Small intestine (tissue), 7 donors: ENCODE measurements at regions not wholly inside any gene's neighbourhood (a gene's known extent, or its start where the extent isn't known, plus 50 kb on each side); places are given as distances from the start of the nearest gene placed in this dataset.

Experiments
- DNase-seq, 2 donors: peaks; one replicate each; pipeline versions ENCODE4 v3.0.0 to v3.0.0-alpha.2; 2013
- FAIRE-seq: peaks from 2 replicates; lab custom pipeline; 2012; peaks lifted over from hg19 to GRCh38; lab: Jason Lieb, UNC
- H3K27ac ChIP-seq, 3 donors: one replicate each; pipeline ENCODE4 v1.5.1; 2013; ENCODE audit warnings: low read length in 2 of 3, mild to moderate bottlenecking in 2 of 3, control low read depth in 1 of 3, inconsistent platforms in 1 of 3, low read depth in 1 of 3, moderate library complexity in 1 of 3
- H3K27me3 ChIP-seq, 3 donors: one replicate each; pipeline ENCODE4 v1.6.1; 2013; ENCODE audit warnings: low read length in 3 of 3, inconsistent platforms in 1 of 3; ENCODE audit not compliant: control insufficient read depth in 3 of 3, insufficient read depth in 3 of 3
- H3K36me3 ChIP-seq, 3 donors: one replicate each; pipeline ENCODE4 v1.6.1; 2013; ENCODE audit warnings: low read length in 3 of 3, inconsistent platforms in 1 of 3, low read depth in 1 of 3, mild to moderate bottlenecking in 1 of 3, moderate library complexity in 1 of 3; ENCODE audit not compliant: control insufficient read depth in 3 of 3, insufficient read depth in 2 of 3
- H3K4me1 ChIP-seq, 3 donors: one replicate each; pipeline ENCODE4 v1.6.1; 2013; ENCODE audit warnings: low read length in 2 of 3, inconsistent platforms in 1 of 3, low read depth in 1 of 3, mild to moderate bottlenecking in 1 of 3, moderate library complexity in 1 of 3; ENCODE audit not compliant: control insufficient read depth in 3 of 3, insufficient read depth in 2 of 3
- H3K4me3 ChIP-seq, 3 donors: one replicate each; pipeline ENCODE4 v1.5.1; 2013; ENCODE audit warnings: low read length in 3 of 3, control low read depth in 1 of 3, inconsistent platforms in 1 of 3, low read depth in 1 of 3, mild to moderate bottlenecking in 1 of 3, moderate library complexity in 1 of 3
- H3K9me3 ChIP-seq, 2 donors: one replicate each; pipeline ENCODE4 v1.6.1; 2013; ENCODE audit warnings: low read depth in 1 of 2, low read length in 1 of 2; ENCODE audit not compliant: control insufficient read depth in 2 of 2, insufficient read depth in 1 of 2
- WGBS, 3 donors: extraction: QIAGEN DNeasy Blood & Tissue Kit; methylation state at CpG; one replicate each; pipeline ENCODE4 v1.1.7; 2013; 5-methylcytosine and 5-hydroxymethylcytosine counted together
- donor health status: healthy with polysubstance abuse.
- donor health status: control.
- donor health status: control.
- donor health status: Bipolar disorder and iron deficiency.
- donor health status: healthy.

DNA sequence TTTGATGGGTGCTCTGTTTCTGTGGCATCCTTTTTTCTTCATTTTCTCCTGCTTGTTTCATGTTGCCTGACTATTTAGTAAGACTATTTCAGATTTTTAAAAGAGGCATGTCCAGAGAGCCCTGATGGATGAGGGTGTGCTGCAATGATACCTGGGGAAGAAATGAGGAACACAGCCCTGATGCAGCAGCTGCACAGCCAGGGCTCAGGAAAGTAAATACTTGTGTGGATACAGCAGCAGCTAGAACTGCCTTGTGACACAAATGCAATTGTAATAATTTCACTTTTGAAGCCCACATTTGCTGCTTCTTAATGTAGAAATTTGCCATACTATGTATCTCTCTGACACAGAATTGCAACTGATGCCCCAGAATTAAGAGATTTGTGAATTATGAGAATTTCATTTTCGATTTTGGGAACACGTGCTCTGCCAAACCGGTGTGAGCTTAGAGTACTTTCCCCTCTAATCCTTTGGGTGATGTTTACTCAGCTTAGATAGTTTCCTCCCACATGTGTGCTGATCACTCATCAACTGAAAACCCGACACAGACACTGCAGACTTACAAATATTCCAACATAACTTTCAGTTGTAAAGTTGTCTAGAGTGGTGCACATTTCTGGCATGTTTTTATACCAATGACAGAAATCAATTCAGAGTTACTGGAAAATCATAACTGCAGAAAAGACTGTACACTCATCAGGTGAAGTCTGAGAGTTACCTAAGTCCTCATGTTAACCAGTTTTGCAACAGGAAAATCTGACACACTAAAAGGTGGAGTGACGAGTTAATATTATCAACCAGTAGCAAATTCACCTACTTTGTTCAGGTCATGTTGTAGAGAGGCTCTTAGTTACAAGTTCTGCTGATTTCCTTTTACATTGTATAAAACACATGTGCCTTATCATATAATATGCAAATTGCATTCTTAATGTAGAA, 383.4 kb downstream of the CBLN2 start:
- H3K4me3 ChIP-seq = no peak overlapping the region
- 21 to 41% (median 23%) methylated on average over 5 of the region's 5 CpGs for WGBS, 3 donors

DNA sequence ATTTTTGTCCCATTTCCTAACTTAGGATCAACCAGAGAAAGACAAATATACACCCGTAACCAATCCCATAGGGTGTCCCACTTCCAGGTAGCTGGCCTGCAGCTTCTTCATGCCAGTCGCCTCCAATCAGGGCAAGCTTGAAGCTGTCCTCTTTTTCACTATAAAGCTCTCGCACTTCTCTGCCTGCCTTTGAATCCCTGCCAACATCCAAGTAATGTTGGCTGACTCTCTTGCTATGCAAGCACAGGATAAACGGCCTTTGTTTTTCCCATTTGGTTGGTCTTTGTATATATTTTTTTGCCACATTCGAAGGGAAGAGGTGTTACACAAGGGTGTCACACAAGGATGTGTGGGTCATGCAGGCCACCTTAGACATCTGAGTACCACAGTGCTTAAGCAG, 388.8 kb downstream of the CBLN2 start:
- Histone ChIP-seq H3K4me3 (no peak overlapping the region), H3K27ac (no peak overlapping the region), H3K4me1 (no peaks in the 10 kb centered on the region), H3K9me3 (no peaks in the 10 kb centered on the region), H3K27me3 (no peaks in the 10 kb centered on the region), H3K36me3 (no peaks in the 10 kb centered on the region)
- no peak for DNase-seq
- FAIRE-seq = no peak
- 61 to 72% (median 67%) methylated on average over 5 of the region's 5 CpGs for WGBS, 3 donors

More for the DNA sequence above, 383.4 kb downstream of the CBLN2 start:
- H3K27ac ChIP-seq = no peak overlapping the region
- FAIRE-seq (no peak), DNase-seq (no peak)
- no peaks in the 10 kb centered on the region for H3K27me3 ChIP-seq
- H3K4me1 ChIP-seq = no peaks in the 10 kb centered on the region
- no peaks in the 10 kb centered on the region for H3K36me3 ChIP-seq
- no peaks in the 10 kb centered on the region for H3K9me3 ChIP-seq

DNA sequence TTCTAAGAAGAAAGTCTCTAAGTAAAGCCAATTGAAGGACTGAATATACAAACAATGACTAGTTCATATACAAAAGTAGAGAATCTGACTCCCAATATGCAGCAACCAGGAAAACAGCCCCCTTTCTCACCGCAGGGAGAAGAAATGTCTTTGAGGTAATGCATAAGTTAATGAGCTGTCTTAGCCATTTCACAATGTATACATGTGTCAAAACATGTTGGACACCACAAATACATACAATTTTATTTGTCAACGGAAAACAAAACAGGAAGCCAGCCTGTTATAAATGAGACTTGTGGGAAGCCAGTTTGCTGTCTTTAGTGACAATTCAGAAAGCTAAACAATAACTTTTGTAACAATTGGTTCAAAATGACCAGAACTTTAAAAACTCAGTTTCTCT, 389.2 kb downstream of the CBLN2 start:
- no peaks in the 10 kb centered on the region for H3K9me3 ChIP-seq
- FAIRE-seq (no peak), DNase-seq (no peak)
- H3K27ac ChIP-seq = no peak overlapping the region
- H3K4me1 ChIP-seq = no peaks in the 10 kb centered on the region
- H3K36me3 ChIP-seq = no peaks in the 10 kb centered on the region
- WGBS, 3 donors = 71 to 80% (median 72%) methylated on average over 2 of the region's 2 CpGs
- no peaks in the 10 kb centered on the region for H3K27me3 ChIP-seq
- H3K4me3 ChIP-seq = no peak overlapping the region

DNA sequence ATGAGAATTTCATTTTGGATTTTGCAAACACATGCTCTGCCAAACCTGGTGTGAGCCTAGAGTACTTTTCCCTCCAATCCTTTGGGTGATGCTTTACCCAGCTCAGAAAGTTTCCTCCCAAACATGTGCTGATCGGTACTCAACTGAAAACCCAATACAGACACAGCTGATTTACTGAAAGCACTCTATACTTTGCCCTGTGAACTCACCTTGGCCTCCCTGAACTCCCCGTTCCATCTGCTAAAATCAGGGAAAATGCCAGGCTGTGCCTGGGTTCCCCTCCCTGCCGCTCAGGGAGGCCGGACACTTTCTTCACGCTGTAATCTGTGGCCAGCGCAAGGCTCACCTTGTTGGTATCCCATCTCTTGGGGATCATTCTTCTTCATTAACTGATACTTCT, 391.2 kb downstream of the CBLN2 start:
- Histone ChIP-seq H3K27ac (no peak overlapping the region), H3K27me3 (no peaks in the 10 kb centered on the region), H3K9me3 (no peaks in the 10 kb centered on the region), H3K4me1 (no peaks in the 10 kb centered on the region), H3K4me3 (no peak overlapping the region), H3K36me3 (no peaks in the 10 kb centered on the region)
- WGBS, 3 donors = 87 to 89% (median 88%) methylated on average over 6 of the region's 6 CpGs
- FAIRE-seq (no peak), DNase-seq (no peak)

DNA sequence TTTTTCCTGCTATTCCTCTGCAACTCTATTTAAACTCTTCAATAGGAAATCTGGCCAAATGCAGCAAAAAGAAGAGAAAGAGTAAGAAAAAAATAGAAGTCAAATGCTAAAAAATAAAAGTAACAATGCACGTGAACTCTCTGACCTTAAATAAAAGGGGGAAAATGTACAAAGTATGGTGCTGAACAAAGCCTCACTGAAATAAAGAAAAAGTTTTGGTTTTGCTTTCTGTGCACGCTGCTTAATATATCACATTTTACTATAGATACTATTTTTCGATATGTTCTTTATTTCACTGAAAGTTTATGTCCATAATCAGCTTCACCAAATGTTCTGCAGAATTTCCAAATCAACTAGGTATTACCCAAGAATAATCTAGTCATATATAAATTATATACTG, 396.3 kb downstream of the CBLN2 start:
- no peaks in the 10 kb centered on the region for H3K4me1 ChIP-seq
- no peak overlapping the region for H3K27ac ChIP-seq
- no peak overlapping the region for H3K4me3 ChIP-seq
- FAIRE-seq = no peak
- H3K9me3 ChIP-seq = no peaks in the 10 kb centered on the region
- no peak for DNase-seq
- 84 to 92% (median 87%) methylated on average over 3 of the region's 3 CpGs for WGBS, 3 donors
- H3K27me3 ChIP-seq = no peaks in the 10 kb centered on the region
- H3K36me3 ChIP-seq = no peaks in the 10 kb centered on the region

DNA sequence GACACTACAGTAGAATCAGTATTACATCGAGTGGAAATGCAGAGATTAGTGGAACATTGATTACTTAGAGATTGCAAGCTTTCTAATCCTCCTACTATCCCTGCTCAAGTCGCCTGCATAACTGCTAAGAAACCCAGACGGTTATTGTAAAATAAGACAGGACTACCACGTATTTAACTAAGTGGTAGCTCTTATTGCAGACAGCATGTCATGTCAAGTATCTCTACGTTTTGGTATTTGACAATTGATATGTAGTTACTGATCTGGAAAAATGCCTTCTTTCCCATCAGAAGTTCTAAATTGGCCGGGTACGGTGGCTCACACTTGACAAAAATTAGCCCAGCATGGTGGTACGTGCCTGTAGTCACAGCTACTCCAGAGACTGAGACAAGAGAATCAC, 404.1 kb downstream of the CBLN2 start:
- no peaks in the 10 kb centered on the region for H3K36me3 ChIP-seq
- no peak overlapping the region for H3K4me3 ChIP-seq
- no peak for FAIRE-seq
- WGBS, 3 donors = 73 to 80% (median 73%) methylated on average over 8 of the region's 8 CpGs
- H3K4me1 ChIP-seq = no peaks in the 10 kb centered on the region
- no peaks in the 10 kb centered on the region for H3K27me3 ChIP-seq
- no peak for DNase-seq
- no peaks in the 10 kb centered on the region for H3K9me3 ChIP-seq
- no peak overlapping the region for H3K27ac ChIP-seq

DNA sequence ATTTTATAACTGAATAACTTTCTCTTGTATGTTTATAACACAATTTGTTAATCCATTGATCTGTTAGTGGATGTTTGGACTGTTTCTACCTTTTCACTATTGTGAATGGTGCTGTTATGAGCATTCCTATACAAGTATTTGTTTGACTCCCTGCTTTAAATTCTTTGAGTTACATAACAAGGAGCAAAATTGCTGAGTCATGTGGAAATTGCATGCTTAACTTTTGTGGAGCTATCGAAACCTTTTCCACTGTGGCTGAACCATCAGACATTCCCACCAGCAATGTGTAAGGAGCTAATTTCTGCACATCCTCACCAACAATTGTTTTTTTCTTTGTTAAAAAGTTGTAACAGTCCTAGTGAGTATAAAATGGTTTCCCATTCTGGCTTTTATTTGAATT, 415.5 kb downstream of the CBLN2 start:
- no peaks in the 10 kb centered on the region for H3K27me3 ChIP-seq
- no peak for FAIRE-seq
- H3K9me3 ChIP-seq = no peaks in the 10 kb centered on the region
- no peaks in the 10 kb centered on the region for H3K4me1 ChIP-seq
- H3K27ac ChIP-seq = no peak overlapping the region
- H3K4me3 ChIP-seq = no peak overlapping the region
- no peaks in the 10 kb centered on the region for H3K36me3 ChIP-seq
- WGBS, 3 donors = 59 to 76% (median 62%) methylated on average over 1 of the region's 1 CpG
- DNase-seq = no peak

DNA sequence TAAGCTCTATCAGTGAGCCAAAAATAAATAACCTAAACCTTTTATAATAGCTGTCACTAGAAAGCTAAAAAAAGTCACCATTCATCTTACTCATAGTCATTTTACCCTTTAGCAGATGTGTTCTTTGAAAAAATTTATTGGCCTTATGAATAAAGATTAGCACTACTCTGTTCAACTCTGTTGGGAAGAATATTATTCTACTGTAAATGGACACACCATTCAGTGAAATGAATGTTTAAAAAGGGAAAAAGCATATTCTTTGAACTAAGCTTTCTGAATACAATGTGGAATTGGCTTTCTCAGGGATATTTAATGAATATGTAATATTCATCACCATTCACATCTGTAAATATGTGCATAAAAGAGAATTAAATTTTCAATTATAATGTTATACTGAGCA, 422.0 kb downstream of the CBLN2 start:
- Histone ChIP-seq H3K4me3 (no peak overlapping the region), H3K27ac (no peak overlapping the region), H3K4me1 (no peaks in the 10 kb centered on the region), H3K27me3 (no peaks in the 10 kb centered on the region), H3K9me3 (no peaks in the 10 kb centered on the region), H3K36me3 (no peaks in the 10 kb centered on the region)
- FAIRE-seq (no peak), DNase-seq (no peak)

DNA sequence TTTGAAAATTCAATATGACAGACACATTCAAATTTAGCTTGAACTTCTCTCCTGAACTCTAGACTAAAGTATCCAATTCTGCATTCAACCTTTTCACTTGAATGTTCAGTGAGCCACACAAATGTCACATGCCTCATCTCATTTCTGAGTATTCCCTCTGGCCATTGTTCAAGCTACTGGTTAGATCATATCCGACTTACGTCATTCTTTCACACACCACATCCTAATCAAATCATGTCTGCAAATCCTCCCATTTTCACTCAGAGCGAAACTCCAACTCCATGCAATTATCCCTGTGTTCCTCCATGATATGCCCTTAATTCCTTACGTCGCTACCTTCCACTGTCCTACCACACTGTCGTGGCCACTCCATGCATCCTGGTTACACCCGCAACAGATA, 425.1 kb downstream of the CBLN2 start:
- WGBS, 3 donors = 88 to 90% (median 88%) methylated on average over 7 of the region's 7 CpGs
- DNase-seq (no peak), FAIRE-seq (no peak)
- Histone ChIP-seq H3K27ac (no peak overlapping the region), H3K4me1 (peaks cover 0 to 7% (median 0%) of the 10 kb centered on the region in 3 donors), H3K27me3 (no peaks in the 10 kb centered on the region), H3K36me3 (no peaks in the 10 kb centered on the region), H3K9me3 (no peaks in the 10 kb centered on the region), H3K4me3 (no peak overlapping the region)
